Heart left ventricle (tissue), 16 donors: ENCODE measurements at regions not wholly inside any gene's neighbourhood (a gene's known extent, or its start where the extent isn't known, plus 50 kb on each side); places are given as distances from the start of the nearest gene placed in this dataset.
A peak's percentile ranks its signal among the peaks of the same experiment; 100 is the strongest.

Experiments
- ATAC-seq, 4 donors: fragments of 200-7000 bp; cut with Tn5 transposase; one replicate each; pipeline ENCODE4 v1.9.1; 2020 to 2022; ENCODE audit warnings: moderate library complexity in 4 of 4, mild to moderate bottlenecking in 3 of 4, moderate number of reproducible peaks in 1 of 4
- DNase-seq, 5 donors: peaks; one replicate each; pipeline ENCODE4 v3.0.0-alpha.2; 2020
- H3K27ac ChIP-seq, 12 donors: fragments of 200-600 bp; sonication (generic) in 4 of 12; one replicate each; pipeline versions ENCODE4 v1.5.0 to v1.8.0; 2016 to 2022; ENCODE audit warnings: mild to moderate bottlenecking in 2 of 12
- H3K27me3 ChIP-seq, 9 donors: fragments of 200-600 bp; sonication (generic) in 2 of 9; one replicate each; pipeline versions ENCODE4 v1.5.1 to v1.8.0; 2016 to 2022; ENCODE audit warnings: mild to moderate bottlenecking in 3 of 9
- H3K36me3 ChIP-seq, 9 donors: fragments of 200-600 bp; sonication (generic) in 2 of 9; one replicate each; pipeline versions ENCODE4 v1.5.0 to v1.8.0; 2018 to 2022; ENCODE audit warnings: mild to moderate bottlenecking in 2 of 9
- H3K4me1 ChIP-seq, 12 donors: fragments of 200-600 bp; sonication (generic) in 4 of 12; one replicate each; pipeline versions ENCODE4 v1.5.0 to v1.8.0; 2016 to 2022; ENCODE audit warnings: mild to moderate bottlenecking in 3 of 12
- H3K4me3 ChIP-seq, 12 donors: fragments of 200-600 bp; sonication (generic) in 4 of 12; one replicate each; pipeline versions ENCODE4 v1.5.0 to v1.8.0; 2017 to 2022; ENCODE audit warnings: mild to moderate bottlenecking in 9 of 12, moderate library complexity in 4 of 12
- H3K9me3 ChIP-seq, 12 donors: fragments of 200-600 bp; sonication (generic) in 4 of 12; one replicate each; pipeline versions ENCODE4 v1.5.0 to v1.8.0; 2016 to 2022; ENCODE audit warnings: mild to moderate bottlenecking in 1 of 12
- CTCF ChIP-seq, 12 donors: fragments of 200-600 bp; sonication (generic) in 4 of 12; IDR thresholded peaks; one replicate each; pipeline versions ENCODE4 v1.5.0 to v1.8.0; 2018 to 2022; ENCODE audit warnings: antibody characterized with exemption in 12 of 12, mild to moderate bottlenecking in 5 of 12
- POLR2A ChIP-seq, 2 donors: fragments of 450-650 bp; IDR thresholded peaks; one replicate each; pipeline ENCODE4 v1.6.1; 2017; ENCODE audit warnings: antibody characterized with exemption in 2 of 2, mild to moderate bottlenecking in 2 of 2, moderate library complexity in 2 of 2
- WGBS, 4 donors: extraction: QIAGEN DNeasy Blood & Tissue Kit in 2 of 4; methylation state at CpG; one replicate each; pipeline versions ENCODE4 v1.1.5 to v1.1.7; 2013 to 2018; 5-methylcytosine and 5-hydroxymethylcytosine counted together
- intact Hi-C, 10 donors: fragments of 100-400 bp; cut with DNase I; formaldehyde crosslinking; loops; one replicate each; pipeline versions ENCODE4 v1.11.1 to v1.14.2; 2022
- donor health status: ischemic (EF 13 %, LVEDD 7.1; RV severe dilation, severe dysfunction).
- donor health status: healthy with polysubstance abuse.
- donor health status: DM: no; HTN: yes; CAD: no.
- donor health status: DM: no; HTN: no; CAD: no.
- donor health status: ischemic (EF 25% LVEDD 6.9; RV normal size, moderate dysfunction).
- donor health status: ischemic (EF 25% LVEDD 5.7; RV mildly dilated, moderate dysfunction).
- donor health status: healthy.
- donor health status: DM: yes; HTN: yes; CAD: no.
- donor health status: ischemic (EF 35%, LVEDD 5.7; RV mildly dilated, moderate dysfunction).
- donor health status: nonischemic (EF 11% LVEDD 7.7; RV severe dilation, severe dysfunction).
- donor health status: DM: yes; HTN: yes; CAD: no.
- donor health status: PGD.
- donor health status: ischemic (EF 29% LVEDD 5.4; RV normal size, mild dysfunction).
- donor health status: nonischemic (EF 23%, LVEDD 6.1; RV moderate dilation, normal function).

- no peak for TF ChIP-seq CTCF (IDR thresholded peaks at IDR 0.05)
- TF ChIP-seq POLR2A (IDR thresholded peaks at IDR 0.05): no peak
- H3K9me3 ChIP-seq: no peaks in the 10 kb centered on the region
- H3K4me1 ChIP-seq: no peaks in the 10 kb centered on the region
- no peak overlapping the region for H3K27ac ChIP-seq
- no peak overlapping the region for H3K4me3 ChIP-seq
- intact Hi-C loops: no loop called here
- no peaks in the 10 kb centered on the region for H3K27me3 ChIP-seq
- DNase-seq (no peak), ATAC-seq (peak in 2 of 4 donors; percentile 36 to 68)
- H3K36me3 ChIP-seq: no peaks in the 10 kb centered on the region
- WGBS, 4 donors: 76 to 80% (median 79%) methylated on average over 2 of the region's 2 CpGs
These were observed 53.4 kb upstream of the KLF12 start for GRCh38 chr13:74187564-74187963.

- ATAC-seq (no peak), DNase-seq (no peak)
- H3K27me3 ChIP-seq: no peaks in the 10 kb centered on the region
- H3K4me3 ChIP-seq: no peak overlapping the region
- TF ChIP-seq CTCF (IDR thresholded peaks at IDR 0.05) (no peak), POLR2A (IDR thresholded peaks at IDR 0.05) (no peak)
- intact Hi-C loops: no loop called here
- WGBS, 4 donors: 81 to 93% (median 85%) methylated on average over 1 of the region's 1 CpG
- no peaks in the 10 kb centered on the region for H3K9me3 ChIP-seq
- H3K36me3 ChIP-seq: no peaks in the 10 kb centered on the region
- H3K4me1 ChIP-seq: no peaks in the 10 kb centered on the region
- no peak overlapping the region for H3K27ac ChIP-seq
These were observed 50.1 kb upstream of the KLF12 start for GRCh38 chr13:74184283-74184682.
